Small intestine (tissue), 7 donors: ENCODE measurements at regions not wholly inside any gene's neighbourhood (a gene's known extent, or its start where the extent isn't known, plus 50 kb on each side); places are given as distances from the start of the nearest gene placed in this dataset.
"Not testable (repeated sequence)": the region's sequence is repeated elsewhere in the genome, so short reads cannot be mapped to it uniquely, and the experiment has no call there.

ENCODE experiments used
- DNase-seq, 2 donors: peaks; one replicate each; pipeline versions ENCODE4 v3.0.0 to v3.0.0-alpha.2; 2013
- FAIRE-seq: peaks from 2 replicates; lab custom pipeline; 2012; peaks lifted over from hg19 to GRCh38; lab: Jason Lieb, UNC
- H3K27ac ChIP-seq, 3 donors: one replicate each; pipeline ENCODE4 v1.5.1; 2013; ENCODE audit warnings: low read length in 2 of 3, mild to moderate bottlenecking in 2 of 3, control low read depth in 1 of 3, inconsistent platforms in 1 of 3, low read depth in 1 of 3, moderate library complexity in 1 of 3
- H3K27me3 ChIP-seq, 3 donors: one replicate each; pipeline ENCODE4 v1.6.1; 2013; ENCODE audit warnings: low read length in 3 of 3, inconsistent platforms in 1 of 3; ENCODE audit not compliant: control insufficient read depth in 3 of 3, insufficient read depth in 3 of 3
- H3K36me3 ChIP-seq, 3 donors: one replicate each; pipeline ENCODE4 v1.6.1; 2013; ENCODE audit warnings: low read length in 3 of 3, inconsistent platforms in 1 of 3, low read depth in 1 of 3, mild to moderate bottlenecking in 1 of 3, moderate library complexity in 1 of 3; ENCODE audit not compliant: control insufficient read depth in 3 of 3, insufficient read depth in 2 of 3
- H3K4me1 ChIP-seq, 3 donors: one replicate each; pipeline ENCODE4 v1.6.1; 2013; ENCODE audit warnings: low read length in 2 of 3, inconsistent platforms in 1 of 3, low read depth in 1 of 3, mild to moderate bottlenecking in 1 of 3, moderate library complexity in 1 of 3; ENCODE audit not compliant: control insufficient read depth in 3 of 3, insufficient read depth in 2 of 3
- H3K4me3 ChIP-seq, 3 donors: one replicate each; pipeline ENCODE4 v1.5.1; 2013; ENCODE audit warnings: low read length in 3 of 3, control low read depth in 1 of 3, inconsistent platforms in 1 of 3, low read depth in 1 of 3, mild to moderate bottlenecking in 1 of 3, moderate library complexity in 1 of 3
- H3K9me3 ChIP-seq, 2 donors: one replicate each; pipeline ENCODE4 v1.6.1; 2013; ENCODE audit warnings: low read depth in 1 of 2, low read length in 1 of 2; ENCODE audit not compliant: control insufficient read depth in 2 of 2, insufficient read depth in 1 of 2
- WGBS, 3 donors: extraction: QIAGEN DNeasy Blood & Tissue Kit; methylation state at CpG; one replicate each; pipeline ENCODE4 v1.1.7; 2013; 5-methylcytosine and 5-hydroxymethylcytosine counted together
- donor health status: healthy with polysubstance abuse.
- donor health status: control.
- donor health status: control.
- donor health status: Bipolar disorder and iron deficiency.
- donor health status: healthy.

DNA sequence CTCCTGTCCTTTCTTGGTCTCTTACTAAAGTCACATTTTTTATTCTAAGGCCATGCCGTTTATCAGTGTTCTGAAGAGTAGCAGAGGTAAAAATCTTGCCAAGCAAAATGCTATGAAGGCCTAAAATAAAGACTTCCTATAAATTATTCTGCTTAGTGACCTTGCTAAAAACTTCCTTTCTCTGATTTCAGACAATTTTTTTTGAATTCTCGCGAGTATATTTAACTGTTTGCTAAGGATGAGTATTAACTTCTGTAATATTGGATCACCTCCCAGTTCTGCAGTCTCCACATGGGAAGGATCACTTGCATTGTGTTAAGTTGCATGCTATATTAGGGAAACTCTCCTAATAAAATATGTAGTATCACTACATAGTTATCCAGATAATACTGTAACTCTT lies 123.4 kb upstream of the SNX7 start:
- WGBS, 3 donors: 66 to 81% (median 74%) methylated on average over 3 of the region's 3 CpGs
- no peak for DNase-seq
- Histone ChIP-seq H3K36me3 (no peaks in the 10 kb centered on the region), H3K27ac (no peak overlapping the region), H3K4me1 (no peaks in the 10 kb centered on the region), H3K9me3 (no peaks in the 10 kb centered on the region), H3K4me3 (no peak overlapping the region), H3K27me3 (no peaks in the 10 kb centered on the region)
- FAIRE-seq: no peak

- no peaks in the 10 kb centered on the region for H3K36me3 ChIP-seq
- H3K9me3 ChIP-seq: peaks cover 0 to 11% of the 10 kb centered on the region in 2 donors
- no peaks in the 10 kb centered on the region for H3K27me3 ChIP-seq
- DNase-seq: no peak
- no peak overlapping the region for H3K27ac ChIP-seq
- H3K4me1 ChIP-seq: no peaks in the 10 kb centered on the region
- WGBS, 3 donors: 75 to 81% (median 81%) methylated on average over 4 of the region's 4 CpGs
- no peak for FAIRE-seq
- no peak overlapping the region for H3K4me3 ChIP-seq
Measured at GRCh38 chr1:98523256-98523655, 138.3 kb upstream of the SNX7 start.

DNA sequence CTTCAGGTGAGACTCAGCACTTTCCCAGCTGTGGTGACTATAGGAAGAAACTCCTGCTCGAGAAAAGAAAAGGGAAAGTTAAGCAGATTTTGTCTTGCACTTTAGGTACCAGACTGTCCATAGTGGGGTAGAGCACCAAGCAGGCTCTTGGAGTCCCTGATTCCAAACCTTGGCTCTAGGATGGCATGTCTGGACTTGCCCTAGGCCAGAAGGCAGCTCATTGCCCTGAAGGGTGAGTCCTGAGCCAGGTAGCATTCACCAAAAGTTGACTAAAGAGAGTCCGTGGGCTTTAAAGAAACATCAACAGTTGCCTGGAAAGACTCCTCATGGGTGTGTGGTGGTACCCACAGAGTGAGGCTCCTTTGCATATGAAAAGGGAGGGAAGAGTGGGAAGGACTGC lies 145.2 kb upstream of the SNX7 start:
- Histone ChIP-seq H3K4me3 (no peak overlapping the region), H3K27ac (no peak overlapping the region), H3K9me3 (peaks cover 0 to 3% of the 10 kb centered on the region in 2 donors), H3K36me3 (no peaks in the 10 kb centered on the region), H3K4me1 (no peaks in the 10 kb centered on the region), H3K27me3 (no peaks in the 10 kb centered on the region)
- WGBS, 3 donors: 64 to 77% (median 73%) methylated on average over 2 of the region's 2 CpGs
- FAIRE-seq (no peak), DNase-seq (no peak)

DNA sequence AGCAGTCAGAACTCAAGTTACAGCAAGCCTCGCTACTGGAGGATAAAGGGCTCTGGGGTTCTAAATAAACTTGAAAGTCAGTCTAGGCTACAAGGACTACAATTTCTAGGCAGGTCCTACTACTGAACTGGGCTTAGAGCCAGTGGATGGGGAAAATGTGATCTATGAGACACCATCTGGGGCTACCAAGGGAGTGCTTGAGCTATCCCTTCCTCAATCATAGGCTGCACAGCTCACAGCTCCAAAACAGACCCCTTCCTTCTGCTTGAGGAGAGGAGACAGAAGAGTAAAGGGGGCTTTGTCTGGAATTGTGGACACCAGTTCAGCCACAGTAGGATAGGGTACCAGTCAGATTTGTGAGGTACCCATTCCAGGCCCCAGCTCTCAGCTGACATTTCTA lies 145.8 kb upstream of the SNX7 start:
- DNase-seq (no peak), FAIRE-seq (no peak)
- no peaks in the 10 kb centered on the region for H3K4me1 ChIP-seq
- H3K27ac ChIP-seq: no peak overlapping the region
- 61 to 88% (median 81%) methylated on average over 1 of the region's 1 CpG for WGBS, 3 donors
- H3K9me3 ChIP-seq: peaks cover 0 to 3% of the 10 kb centered on the region in 2 donors
- H3K4me3 ChIP-seq: no peak overlapping the region
- H3K36me3 ChIP-seq: no peaks in the 10 kb centered on the region
- no peaks in the 10 kb centered on the region for H3K27me3 ChIP-seq

- 90 to 97% (median 96%) methylated on average over 13 to 26 of the region's 27 CpGs for WGBS, 3 donors
- not testable (repeated sequence) for FAIRE-seq
Measured at GRCh38 chr1:98512216-98512615, 149.3 kb upstream of the SNX7 start.

DNA sequence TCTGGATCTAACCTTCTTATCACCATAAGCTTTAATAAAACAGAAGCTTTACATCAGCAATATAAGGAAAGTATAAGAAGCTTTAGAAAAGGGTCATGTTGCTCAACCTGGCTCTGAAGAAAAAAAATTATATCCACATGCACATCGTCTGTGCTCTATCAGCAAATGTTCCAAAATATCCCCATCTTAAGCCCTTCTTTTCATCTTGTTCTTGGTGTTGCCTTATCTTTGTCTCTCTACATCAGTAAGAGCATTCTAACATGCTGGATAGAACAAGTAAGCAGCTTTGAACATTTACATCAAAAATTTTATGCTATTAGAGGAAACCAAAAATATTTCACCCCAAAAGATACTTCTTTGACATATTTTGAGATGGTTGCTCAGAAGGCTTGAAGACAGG lies 157.8 kb upstream of the SNX7 start:
- no peak for FAIRE-seq
- Histone ChIP-seq H3K4me3 (no peak overlapping the region), H3K36me3 (no peaks in the 10 kb centered on the region), H3K27me3 (peaks cover 0 to 2% (median 0%) of the 10 kb centered on the region in 3 donors), H3K4me1 (no peaks in the 10 kb centered on the region), H3K9me3 (no peaks in the 10 kb centered on the region), H3K27ac (no peak overlapping the region)
- WGBS, 3 donors: 72 to 76% (median 72%) methylated on average over 1 of the region's 1 CpG
- no peak for DNase-seq

More at GRCh38 chr1:98512216-98512615, 149.3 kb upstream of the SNX7 start:
- H3K9me3 ChIP-seq, DNase-seq, H3K4me1 ChIP-seq, H3K36me3 ChIP-seq, H3K4me3 ChIP-seq, H3K27me3 ChIP-seq, H3K27ac ChIP-seq: not testable (repeated sequence)

DNA sequence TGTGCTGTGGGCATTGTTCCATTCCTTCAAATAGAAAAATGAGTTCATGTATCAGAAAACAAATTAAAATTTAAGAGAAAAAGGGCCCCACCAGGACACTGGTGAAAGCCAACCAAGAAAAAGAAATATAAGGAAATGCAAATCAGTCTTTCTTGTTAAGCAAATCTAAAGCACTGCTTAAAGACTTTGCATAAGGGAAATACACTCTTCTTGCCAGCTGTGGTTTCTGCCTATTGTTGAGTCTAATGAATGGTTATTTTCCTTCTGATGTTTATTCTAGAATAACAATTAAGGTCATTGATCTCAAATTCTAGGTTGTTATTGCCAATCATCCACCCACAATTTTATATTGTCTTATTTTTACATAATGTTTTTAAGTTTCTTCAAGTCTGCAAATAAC lies 158.6 kb upstream of the SNX7 start:
- no peak for FAIRE-seq

GRCh38 chr1:98500324-98500723 lies 161.2 kb upstream of the SNX7 start:
- WGBS, 3 donors: 77 to 82% (median 81%) methylated on average over 2 of the region's 2 CpGs
- Histone ChIP-seq H3K27ac (no peak overlapping the region), H3K27me3 (peaks cover 0 to 2% (median 0%) of the 10 kb centered on the region in 3 donors), H3K36me3 (no peaks in the 10 kb centered on the region), H3K9me3 (no peaks in the 10 kb centered on the region), H3K4me1 (no peaks in the 10 kb centered on the region), H3K4me3 (no peak overlapping the region)
- no peak for DNase-seq
- no peak for FAIRE-seq

More for the DNA sequence above, 158.6 kb upstream of the SNX7 start:
- no peak for DNase-seq
- Histone ChIP-seq H3K9me3 (no peaks in the 10 kb centered on the region), H3K27me3 (peaks cover 0 to 2% (median 0%) of the 10 kb centered on the region in 3 donors), H3K27ac (no peak overlapping the region), H3K36me3 (no peaks in the 10 kb centered on the region), H3K4me1 (no peaks in the 10 kb centered on the region), H3K4me3 (no peak overlapping the region)

DNA sequence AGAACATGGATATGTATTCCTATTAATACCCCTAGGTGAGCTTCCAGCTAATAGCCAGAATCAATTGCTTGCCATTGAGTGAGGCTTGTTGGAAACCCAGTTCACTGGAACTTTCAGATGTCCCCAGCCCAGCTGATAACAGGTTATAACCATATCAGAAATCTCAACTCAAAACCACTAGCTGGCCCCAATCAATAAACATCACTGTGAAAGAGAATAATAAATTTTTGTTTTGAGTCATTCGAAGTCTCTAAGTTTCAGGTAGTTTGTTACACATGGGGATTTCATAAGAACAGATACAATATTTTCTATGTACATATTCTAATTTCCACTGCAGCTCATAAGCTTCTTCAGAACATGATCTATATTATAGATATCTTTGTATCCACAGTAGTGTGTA lies 162.9 kb upstream of the SNX7 start:
- FAIRE-seq (no peak), DNase-seq (no peak)
- H3K4me3 ChIP-seq: no peak overlapping the region
- H3K27ac ChIP-seq: no peak overlapping the region
- H3K4me1 ChIP-seq: no peaks in the 10 kb centered on the region
- H3K27me3 ChIP-seq: peaks cover 0 to 2% (median 0%) of the 10 kb centered on the region in 3 donors
- no peaks in the 10 kb centered on the region for H3K9me3 ChIP-seq
- 67 to 83% (median 71%) methylated on average over 1 of the region's 1 CpG for WGBS, 3 donors
- H3K36me3 ChIP-seq: no peaks in the 10 kb centered on the region
